T-helper 2 cell (primary cell): ENCODE measurements at regions not wholly inside any gene's neighbourhood (a gene's known extent, or its start where the extent isn't known, plus 50 kb on each side); places are given as distances from the start of the nearest gene placed in this dataset.

Source experiments
- DNase-seq, 5 experiments: peaks; one replicate each; pipeline versions ENCODE4 v3.0.0 to v3.0.0-alpha.2; 2012 to 2022

- no peak for DNase-seq
Observed at GRCh38 chr12:42705863-42706262, 116.3 kb upstream of the PRICKLE1 start.

- no peak for DNase-seq
Observed at GRCh38 chr12:42704810-42705401, 115.4 kb upstream of the PRICKLE1 start.

GRCh38 chr12:42704340-42704739, 114.8 kb upstream of the PRICKLE1 start:
- no peak for DNase-seq

GRCh38 chr12:42701084-42701483, 111.5 kb upstream of the PRICKLE1 start:
- DNase-seq = no peak

GRCh38 chr12:42698213-42698612, 108.7 kb upstream of the PRICKLE1 start:
- DNase-seq = no peak

GRCh38 chr12:42696406-42697149, 107.0 kb upstream of the PRICKLE1 start:
- no peak for DNase-seq

- peak in 1 of 5 experiments; percentile 38 for DNase-seq
Observed at GRCh38 chr12:42695490-42695995, 106.0 kb upstream of the PRICKLE1 start.

GRCh38 chr12:42692749-42693148, 103.2 kb upstream of the PRICKLE1 start:
- DNase-seq = no peak

GRCh38 chr12:42691991-42692557, 102.5 kb upstream of the PRICKLE1 start:
- DNase-seq = no peak

GRCh38 chr12:42690264-42690663, 100.7 kb upstream of the PRICKLE1 start:
- DNase-seq = no peak

GRCh38 chr12:42689699-42690098, 100.2 kb upstream of the PRICKLE1 start:
- no peak for DNase-seq

GRCh38 chr12:42686514-42687172, 97.1 kb upstream of the PRICKLE1 start:
- DNase-seq = no peak

GRCh38 chr12:42684802-42685071, 95.2 kb upstream of the PRICKLE1 start:
- DNase-seq = no peak

- DNase-seq = no peak
Observed at GRCh38 chr12:42683933-42684801, 94.6 kb upstream of the PRICKLE1 start.

GRCh38 chr12:42683266-42683665, 93.7 kb upstream of the PRICKLE1 start:
- DNase-seq = no peak

- DNase-seq = no peak
Observed at GRCh38 chr12:42679466-42679865, 89.9 kb upstream of the PRICKLE1 start.

GRCh38 chr12:42677461-42677860, 87.9 kb upstream of the PRICKLE1 start:
- no peak for DNase-seq

- no peak for DNase-seq
Observed at GRCh38 chr12:42673535-42673934, 84.0 kb upstream of the PRICKLE1 start.

GRCh38 chr12:42670719-42671118, 81.2 kb upstream of the PRICKLE1 start:
- no peak for DNase-seq

- DNase-seq = no peak
Observed at GRCh38 chr12:42669553-42669952, 80.0 kb upstream of the PRICKLE1 start.

GRCh38 chr12:42666671-42667243, 77.2 kb upstream of the PRICKLE1 start:
- DNase-seq = no peak

GRCh38 chr12:42663621-42664020, 74.1 kb upstream of the PRICKLE1 start:
- no peak for DNase-seq
